Right atrium auricular region (tissue), 2 donors: ENCODE measurements at regions not wholly inside any gene's neighbourhood (a gene's known extent, or its start where the extent isn't known, plus 50 kb on each side); places are given as distances from the start of the nearest gene placed in this dataset.

Experiments used
- DNase-seq: peaks from one replicate; pipeline ENCODE4 v3.0.0-alpha.2; 2019; ENCODE audit warnings: low spot score
- H3K27ac ChIP-seq, 2 donors: fragments of 200-600 bp; sonication (generic); 1 replicate in 1 of 2; 2 replicates in 1 of 2; pipeline ENCODE4 v1.5.1; 2016 to 2019
- H3K27me3 ChIP-seq, 2 donors: fragments of 200-600 bp; sonication (generic); one replicate each; pipeline versions ENCODE4 v1.5.1 to v1.6.0; 2017 to 2019
- H3K36me3 ChIP-seq: fragments of 200-600 bp; sonication (generic); one replicate; pipeline ENCODE4 v1.5.1; 2016
- H3K4me1 ChIP-seq, 2 donors: fragments of 200-600 bp; sonication (generic); one replicate each; pipeline versions ENCODE4 v1.5.1 to v1.6.0; 2017 to 2019
- H3K4me3 ChIP-seq, 2 donors: fragments of 200-600 bp; sonication (generic); 1 replicate in 1 of 2; 2 replicates in 1 of 2; pipeline ENCODE4 v1.5.1; 2017 to 2019; ENCODE audit warnings: mild to moderate bottlenecking in 1 of 2, moderate library complexity in 1 of 2
- H3K9me3 ChIP-seq, 2 donors: fragments of 200-600 bp; sonication (generic); one replicate each; pipeline ENCODE4 v1.5.1; 2019
- TF ChIP-seq, protein P1 (sequence below), 2 donors: fragments of 200-600 bp; sonication (generic); IDR thresholded peaks; one replicate each; pipeline ENCODE4 v1.5.1; 2019; ENCODE audit warnings: antibody characterized with exemption in 2 of 2

DNA sequence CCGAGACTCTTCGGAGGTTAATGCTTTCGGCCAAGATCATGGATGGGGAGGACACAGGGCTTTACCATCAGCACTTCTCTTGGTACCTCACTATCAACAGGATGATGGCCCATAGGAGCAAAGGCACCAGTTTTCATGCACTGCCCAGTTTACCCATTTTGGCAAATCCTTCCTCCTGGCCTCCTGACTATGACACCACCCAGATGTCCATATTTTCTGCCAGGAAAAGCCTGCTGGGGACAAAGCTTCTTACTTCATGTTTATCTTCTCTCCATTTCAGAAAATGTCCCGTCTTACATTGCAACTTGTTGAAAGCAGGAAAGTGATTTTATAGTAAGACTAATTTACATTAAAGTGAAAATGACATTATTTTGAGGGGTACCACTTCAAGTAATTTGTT is 61.4 kb upstream of the GAS1 start:
- no peaks in the 10 kb centered on the region for H3K4me1 ChIP-seq
- no peak for DNase-seq
- TF ChIP-seq, protein P1, sequence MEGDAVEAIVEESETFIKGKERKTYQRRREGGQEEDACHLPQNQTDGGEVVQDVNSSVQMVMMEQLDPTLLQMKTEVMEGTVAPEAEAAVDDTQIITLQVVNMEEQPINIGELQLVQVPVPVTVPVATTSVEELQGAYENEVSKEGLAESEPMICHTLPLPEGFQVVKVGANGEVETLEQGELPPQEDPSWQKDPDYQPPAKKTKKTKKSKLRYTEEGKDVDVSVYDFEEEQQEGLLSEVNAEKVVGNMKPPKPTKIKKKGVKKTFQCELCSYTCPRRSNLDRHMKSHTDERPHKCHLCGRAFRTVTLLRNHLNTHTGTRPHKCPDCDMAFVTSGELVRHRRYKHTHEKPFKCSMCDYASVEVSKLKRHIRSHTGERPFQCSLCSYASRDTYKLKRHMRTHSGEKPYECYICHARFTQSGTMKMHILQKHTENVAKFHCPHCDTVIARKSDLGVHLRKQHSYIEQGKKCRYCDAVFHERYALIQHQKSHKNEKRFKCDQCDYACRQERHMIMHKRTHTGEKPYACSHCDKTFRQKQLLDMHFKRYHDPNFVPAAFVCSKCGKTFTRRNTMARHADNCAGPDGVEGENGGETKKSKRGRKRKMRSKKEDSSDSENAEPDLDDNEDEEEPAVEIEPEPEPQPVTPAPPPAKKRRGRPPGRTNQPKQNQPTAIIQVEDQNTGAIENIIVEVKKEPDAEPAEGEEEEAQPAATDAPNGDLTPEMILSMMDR (IDR thresholded peaks at IDR 0.05): no peak
- no peaks in the 10 kb centered on the region for H3K36me3 ChIP-seq
- H3K9me3 ChIP-seq: no peaks in the 10 kb centered on the region
- H3K27ac ChIP-seq: peak overlapping the region in 1 of 2 donors; percentile 49
- no peaks in the 10 kb centered on the region for H3K27me3 ChIP-seq
- no peak overlapping the region for H3K4me3 ChIP-seq

DNA sequence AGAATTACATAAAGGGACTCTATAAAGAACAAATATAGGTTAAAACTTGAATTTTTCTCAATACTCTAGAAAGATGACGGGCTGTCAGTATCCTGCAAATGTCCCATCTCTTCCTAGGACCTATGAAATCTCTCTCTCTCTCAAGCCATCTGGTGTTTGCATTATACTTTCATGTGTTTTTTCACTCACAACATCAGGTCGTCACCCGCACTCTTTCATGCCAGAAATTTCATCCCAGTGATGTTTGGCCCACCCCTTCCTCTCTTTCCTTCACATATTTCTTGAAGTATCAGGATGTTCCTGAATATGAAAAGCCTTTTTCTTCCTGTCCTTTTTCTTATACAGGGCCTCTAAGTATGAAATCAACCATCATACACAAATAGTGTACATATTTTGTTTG is 63.3 kb upstream of the GAS1 start:
- Histone ChIP-seq H3K4me1 (no peaks in the 10 kb centered on the region), H3K36me3 (no peaks in the 10 kb centered on the region), H3K27me3 (no peaks in the 10 kb centered on the region), H3K4me3 (no peak overlapping the region), H3K9me3 (no peaks in the 10 kb centered on the region), H3K27ac (no peak overlapping the region)
- TF ChIP-seq, protein P1 (IDR thresholded peaks at IDR 0.05): no peak
- no peak for DNase-seq

DNA sequence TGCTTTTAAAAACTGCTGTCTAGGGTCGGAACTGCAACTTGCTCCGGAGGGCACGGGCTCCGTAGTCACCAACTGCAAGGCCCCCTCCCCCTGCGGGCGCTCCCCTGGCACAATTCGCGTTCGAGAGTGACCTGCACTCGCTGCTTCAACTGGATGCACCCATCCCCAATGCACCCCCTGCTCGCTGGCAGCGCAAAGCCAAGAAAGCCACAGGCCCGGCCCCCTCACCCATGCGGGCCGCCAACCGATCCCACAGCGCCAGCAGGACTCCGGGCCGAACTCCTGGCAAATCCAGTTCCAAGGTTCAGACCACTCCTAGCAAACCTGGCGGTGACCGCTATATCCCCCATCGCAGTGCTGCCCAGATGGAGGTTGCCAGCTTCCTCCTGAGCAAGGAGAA is 64.2 kb upstream of the GAS1 start:
- no peak overlapping the region for H3K4me3 ChIP-seq
- no peak overlapping the region for H3K27ac ChIP-seq
- H3K4me1 ChIP-seq: no peaks in the 10 kb centered on the region
- TF ChIP-seq, protein P1 (IDR thresholded peaks at IDR 0.05): no peak
- no peaks in the 10 kb centered on the region for H3K9me3 ChIP-seq
- H3K27me3 ChIP-seq: no peaks in the 10 kb centered on the region
- H3K36me3 ChIP-seq: no peaks in the 10 kb centered on the region
- DNase-seq: no peak

DNA sequence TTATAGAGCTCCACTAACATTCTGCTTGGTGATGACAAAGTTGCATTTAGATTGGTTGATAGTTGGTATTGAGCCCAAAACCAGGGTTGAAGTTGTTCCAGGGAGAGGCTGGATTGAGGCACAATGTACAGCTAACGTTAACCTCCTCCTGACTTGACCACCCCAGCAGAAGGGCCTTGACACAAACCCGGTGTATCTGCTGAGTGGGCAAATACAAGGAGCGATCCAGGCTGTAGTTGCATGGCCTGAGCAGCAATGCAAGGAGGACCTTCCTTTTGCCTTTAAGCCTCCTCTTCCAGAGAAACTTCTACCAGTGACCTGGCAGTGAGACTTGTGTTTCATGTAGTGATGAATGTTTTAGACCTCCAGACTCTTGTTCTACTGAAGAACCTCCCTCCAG is 66.2 kb upstream of the GAS1 start:
- no peak overlapping the region for H3K4me3 ChIP-seq
- TF ChIP-seq, protein P1 (IDR thresholded peaks at IDR 0.05): no peak
- H3K9me3 ChIP-seq: no peaks in the 10 kb centered on the region
- H3K36me3 ChIP-seq: no peaks in the 10 kb centered on the region
- DNase-seq: no peak
- H3K27me3 ChIP-seq: no peaks in the 10 kb centered on the region
- no peak overlapping the region for H3K27ac ChIP-seq
- H3K4me1 ChIP-seq: no peaks in the 10 kb centered on the region

DNA sequence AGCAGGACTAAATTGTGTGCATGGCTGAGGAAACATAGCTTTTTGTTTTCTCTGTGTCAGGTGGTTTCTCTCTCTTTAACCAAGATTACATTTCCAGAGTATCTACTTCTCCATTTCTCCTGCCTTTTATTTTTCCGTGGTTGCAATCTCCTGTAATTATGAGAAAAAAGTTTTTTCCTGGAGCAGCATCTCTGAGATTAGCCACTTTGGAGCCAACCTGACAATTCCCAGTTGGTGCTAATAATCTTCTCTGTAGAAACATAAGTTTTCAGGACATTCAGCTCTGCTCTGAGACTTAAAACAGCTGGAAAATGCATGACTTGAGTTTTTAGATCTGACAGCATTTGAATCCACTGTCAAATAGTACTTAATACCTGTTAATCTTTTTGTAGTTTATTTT is 67.1 kb upstream of the GAS1 start:
- H3K4me1 ChIP-seq: no peaks in the 10 kb centered on the region
- H3K36me3 ChIP-seq: no peaks in the 10 kb centered on the region
- DNase-seq: no peak

DNA sequence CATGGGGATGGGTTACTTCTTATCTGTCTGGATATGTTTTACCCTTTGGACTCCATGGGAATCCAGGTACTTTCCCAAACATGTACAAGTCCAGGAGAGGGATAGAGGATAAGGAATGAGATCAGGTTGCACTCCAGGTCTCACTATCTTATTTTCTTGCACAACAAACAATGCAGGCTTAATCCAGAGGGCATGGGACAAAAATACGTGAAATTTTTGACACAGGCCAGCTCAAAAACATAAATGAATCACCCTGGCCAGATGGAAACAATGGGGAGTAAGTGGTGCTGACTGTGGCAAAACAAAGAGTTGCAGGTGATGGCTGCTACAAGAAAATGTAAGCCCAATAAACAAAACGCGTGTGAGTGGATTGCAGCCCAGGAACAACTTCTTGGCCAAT is 69.4 kb upstream of the GAS1 start:
- Histone ChIP-seq H3K27me3 (no peaks in the 10 kb centered on the region), H3K4me1 (no peaks in the 10 kb centered on the region), H3K9me3 (no peaks in the 10 kb centered on the region), H3K4me3 (no peak overlapping the region), H3K36me3 (no peaks in the 10 kb centered on the region), H3K27ac (no peak overlapping the region)
- TF ChIP-seq, protein P1 (IDR thresholded peaks at IDR 0.05): no peak
- no peak for DNase-seq

More for the DNA sequence above, 67.1 kb upstream of the GAS1 start:
- Histone ChIP-seq H3K9me3 (no peaks in the 10 kb centered on the region), H3K27me3 (no peaks in the 10 kb centered on the region), H3K27ac (no peak overlapping the region), H3K4me3 (no peak overlapping the region)
- TF ChIP-seq, protein P1 (IDR thresholded peaks at IDR 0.05): no peak
